ENCODE measurements at regions not wholly inside any gene's neighbourhood (a gene's known extent, or its start where the extent isn't known, plus 50 kb on each side); places are given as distances from the start of the nearest gene placed in this dataset.
"Not testable (repeated sequence)": the region's sequence is repeated elsewhere in the genome, so short reads cannot be mapped to it uniquely, and the experiment has no call there.

DNA sequence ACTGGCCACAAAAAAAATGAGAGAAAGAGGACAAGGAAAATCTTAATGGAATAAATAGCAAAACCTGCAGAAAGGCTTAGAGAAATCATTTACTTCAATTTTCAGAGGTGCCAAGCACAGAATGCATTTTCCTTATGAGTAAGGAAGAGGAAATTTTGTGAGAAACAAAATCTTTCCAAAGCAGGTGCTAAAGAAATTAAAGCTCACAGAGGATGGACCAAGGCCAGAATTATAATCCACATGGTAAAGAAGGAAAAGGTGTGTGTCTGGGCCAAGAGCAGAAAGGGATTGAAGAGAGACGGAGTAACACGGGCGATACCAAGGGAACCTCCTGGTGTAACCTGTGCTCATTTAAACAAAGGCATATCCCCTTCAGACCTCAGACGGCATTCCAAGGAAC lies 340.0 kb upstream of the NFIA start:
- DNase-seq (no peak), ATAC-seq (no peak)

DNA sequence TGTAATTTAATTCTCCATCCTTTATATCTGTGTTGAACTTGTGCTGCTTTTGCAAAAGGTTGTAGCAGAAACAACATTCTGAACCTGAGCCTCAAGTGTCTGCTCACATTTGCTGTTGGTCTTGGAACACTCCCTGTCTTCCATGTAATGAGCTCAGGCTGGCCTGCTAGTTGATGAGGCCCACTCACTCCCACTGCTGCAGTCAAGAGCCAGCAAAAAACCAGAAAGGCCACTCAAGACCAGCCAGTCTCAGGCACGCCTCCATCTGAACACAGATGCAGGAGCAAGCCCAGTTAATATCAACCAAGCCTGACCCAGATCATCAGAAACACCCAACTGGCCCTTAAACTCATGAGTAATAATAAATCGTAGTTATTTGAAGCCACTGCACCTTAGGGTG lies 342.2 kb upstream of the NFIA start:
- ATAC-seq, result peak in 1 of 2 donors; percentile 81

More for the DNA sequence above, 340.0 kb upstream of the NFIA start:
- intact Hi-C loops (cut with DNase I), result no loop called here

DNA sequence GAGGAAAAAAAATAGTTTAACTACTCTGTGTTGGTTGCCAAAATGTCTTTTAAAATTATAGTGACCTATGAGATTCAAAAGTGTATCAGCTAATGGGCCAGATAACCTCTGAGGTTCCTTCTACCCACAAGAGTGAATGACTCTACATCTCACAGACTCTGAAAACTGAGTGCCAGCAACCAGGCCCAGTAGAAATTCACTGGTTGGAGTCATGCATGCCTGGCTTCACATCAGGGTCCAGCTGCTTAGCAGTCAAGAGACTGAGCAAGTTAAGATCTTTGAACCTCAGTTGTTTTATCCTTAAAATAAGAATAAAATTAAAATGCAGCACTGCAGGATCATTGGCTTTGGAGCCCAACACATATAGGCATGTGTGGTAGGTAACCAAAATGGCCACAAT lies 342.6 kb upstream of the NFIA start:
- DNase-seq (no peak), ATAC-seq (peak in 1 of 2 donors; percentile 76)
- intact Hi-C loops (cut with DNase I), result no loop called here

More for the DNA sequence above, 342.2 kb upstream of the NFIA start:
- intact Hi-C loops (cut with DNase I), result no loop called here
- DNase-seq, result no peak

DNA sequence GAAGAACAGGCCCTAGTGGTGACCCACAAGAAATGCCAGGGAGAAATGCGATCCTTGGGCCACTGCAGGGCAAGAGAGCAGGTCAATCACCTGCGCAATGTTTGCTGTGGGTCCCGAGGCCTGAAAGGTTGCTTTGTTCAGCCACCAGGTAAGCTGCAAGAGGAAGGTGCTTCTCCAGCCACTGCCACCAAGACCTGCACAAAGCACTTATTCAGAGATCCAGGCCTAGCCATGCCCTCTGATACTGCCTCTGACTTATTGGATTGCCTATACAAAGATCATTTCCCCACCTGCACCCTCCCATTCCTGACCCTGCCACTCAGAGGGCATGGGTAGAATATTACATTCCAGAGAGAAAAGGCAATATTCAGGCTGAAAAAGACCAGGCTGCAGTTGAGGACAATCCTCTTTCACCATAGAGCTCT lies 349.4 kb upstream of the NFIA start:
- DNase-seq (no peak), ATAC-seq (no peak)
- intact Hi-C loops (cut with DNase I), result no loop called here

DNA sequence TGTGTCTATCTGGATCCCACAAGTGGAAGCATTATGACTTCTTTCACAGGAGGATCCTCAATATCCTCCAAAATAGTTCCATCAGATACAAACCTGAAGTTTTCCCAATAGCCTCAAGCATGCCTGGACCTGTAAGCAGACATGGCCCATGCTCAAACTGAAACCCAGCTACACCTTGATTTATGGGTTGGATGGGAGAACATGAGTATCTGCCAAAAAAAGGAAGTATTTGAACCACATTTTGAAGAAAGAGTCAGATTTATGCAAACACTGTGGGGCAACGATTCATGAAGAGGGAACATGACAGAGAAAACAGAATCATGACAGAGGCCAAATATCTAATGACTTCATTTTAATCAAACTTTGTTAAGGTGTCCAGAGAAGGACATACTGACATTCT lies 351.0 kb upstream of the NFIA start:
- intact Hi-C loops (cut with DNase I), result no loop called here

DNA sequence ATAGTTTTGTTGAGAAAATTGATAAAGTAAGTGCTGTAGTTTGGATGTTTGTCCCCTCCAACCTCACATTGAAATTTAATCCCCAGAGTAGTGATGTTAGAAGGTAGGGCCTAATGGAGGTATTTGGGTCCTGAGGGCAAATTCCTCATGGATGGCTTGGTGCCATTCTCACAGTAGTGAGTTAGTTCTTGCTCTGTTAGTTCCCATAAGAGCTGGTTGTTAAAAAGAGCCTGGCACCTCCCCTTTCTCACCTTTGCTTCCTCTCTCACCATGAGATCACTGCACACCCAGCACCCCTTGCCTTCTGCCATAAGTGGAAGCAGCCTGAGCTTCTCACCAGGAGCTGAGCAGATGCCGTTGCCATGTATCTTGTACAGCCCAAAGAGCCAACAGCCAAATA lies 354.8 kb upstream of the NFIA start:
- ATAC-seq (no peak), DNase-seq (no peak)
- intact Hi-C loops (cut with DNase I), result no loop called here

More for the DNA sequence above, 351.0 kb upstream of the NFIA start:
- DNase-seq (no peak), ATAC-seq (no peak)

DNA sequence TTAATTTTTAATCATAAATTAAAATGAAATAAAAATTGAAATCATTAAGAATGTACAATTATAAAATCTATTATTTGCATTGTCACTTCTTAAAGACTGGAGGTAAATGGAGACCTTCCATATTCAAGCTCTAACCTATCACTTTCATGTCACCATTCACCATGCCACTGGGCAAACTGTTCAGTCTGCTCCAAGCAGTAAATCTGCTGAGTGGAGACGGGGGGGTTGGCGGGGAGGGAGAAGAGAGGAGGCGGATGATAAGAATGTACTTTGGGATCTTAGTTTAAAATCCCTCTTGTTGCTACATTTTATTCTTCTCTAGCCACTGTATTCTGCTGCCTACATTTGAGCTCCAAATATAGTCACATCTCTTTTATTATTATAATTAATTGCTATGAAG lies 365.9 kb upstream of the NFIA start:
- intact Hi-C loops (cut with DNase I), result no loop called here
- ATAC-seq (peak in 1 of 2 donors; percentile 61), DNase-seq (no peak)

DNA sequence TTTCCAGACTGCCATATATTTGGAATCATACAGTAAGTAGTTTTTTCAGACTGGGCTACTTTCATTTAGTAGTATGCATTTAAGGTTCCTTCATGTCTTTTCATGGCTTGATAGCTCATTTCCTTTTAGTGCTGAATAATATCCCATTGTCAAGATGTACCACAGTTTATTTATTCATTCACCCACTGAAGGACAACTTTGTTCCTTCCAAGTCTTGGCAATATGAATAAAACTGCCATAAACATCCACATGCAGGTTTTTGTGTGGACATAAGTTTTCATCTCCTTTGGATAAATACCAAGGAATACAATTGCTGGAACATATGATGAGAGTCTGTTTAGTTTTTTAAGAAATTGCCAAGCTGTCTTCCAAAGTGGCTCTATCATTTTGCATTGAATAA lies 366.4 kb upstream of the NFIA start:
- DNase-seq, result no peak
- intact Hi-C loops (cut with DNase I), result no loop called here
- ATAC-seq, result no peak

DNA sequence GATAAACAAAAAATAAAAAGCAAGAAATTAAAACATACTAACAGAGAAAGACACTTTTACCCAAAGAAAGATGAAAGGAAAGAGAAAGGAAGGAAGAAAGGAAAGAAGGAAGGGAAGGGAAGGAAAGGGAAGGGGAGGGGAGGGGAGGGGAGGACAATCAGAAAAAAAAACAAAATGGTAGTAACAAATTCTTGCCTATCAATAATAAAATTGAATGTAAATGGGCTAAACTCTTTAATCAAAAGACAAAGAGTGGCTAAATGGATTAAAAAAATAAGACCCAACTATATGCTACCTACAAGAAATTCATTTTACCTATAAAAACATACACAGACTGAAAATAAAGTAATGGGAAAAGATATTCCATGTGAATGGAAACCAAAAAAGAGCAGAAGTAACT lies 372.9 kb upstream of the NFIA start:
- intact Hi-C loops (cut with DNase I), result no loop called here
- ATAC-seq, result no peak
- no peak for DNase-seq

DNA sequence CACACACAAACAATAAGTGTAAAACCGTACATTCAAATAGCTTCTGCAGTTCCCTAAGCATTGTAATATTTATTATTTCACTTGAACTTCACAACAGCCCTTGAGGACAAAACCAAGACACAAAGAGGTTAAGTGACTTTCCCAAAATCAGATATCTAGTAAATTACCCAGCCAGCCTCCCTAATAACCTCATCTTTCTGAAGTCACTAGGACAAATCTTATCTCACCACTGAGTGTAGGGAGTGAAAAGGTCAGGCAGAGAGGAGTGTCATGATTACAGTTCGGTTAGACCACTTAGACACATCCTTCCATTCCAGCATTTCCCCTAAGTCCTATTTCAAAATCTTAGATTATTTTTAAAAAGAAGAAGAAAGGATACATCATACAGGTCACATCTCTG lies 377.3 kb upstream of the NFIA start:
- ATAC-seq (no peak), DNase-seq (no peak)
- intact Hi-C loops (cut with DNase I), result no loop called here

DNA sequence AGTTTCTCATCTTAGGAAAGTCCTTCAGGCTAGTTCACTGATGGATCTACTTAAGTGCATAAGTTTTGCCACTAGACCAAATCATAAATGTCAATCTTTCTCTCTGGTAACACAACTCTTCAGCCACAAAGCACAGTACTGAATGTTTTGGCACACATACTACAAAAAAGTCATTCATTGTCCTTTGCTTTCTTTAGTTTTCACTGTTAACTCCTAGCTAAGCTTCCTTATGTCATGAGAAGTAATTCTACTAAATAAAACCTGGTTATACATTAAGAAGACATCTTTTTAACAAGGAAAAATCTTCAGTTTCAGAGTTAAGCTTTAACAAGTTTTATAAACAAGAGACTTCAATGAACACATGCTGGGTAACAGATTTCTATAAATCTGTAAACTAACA lies 379.2 kb upstream of the NFIA start:
- DNase-seq (no peak), ATAC-seq (no peak)
- intact Hi-C loops (cut with DNase I), result no loop called here

DNA sequence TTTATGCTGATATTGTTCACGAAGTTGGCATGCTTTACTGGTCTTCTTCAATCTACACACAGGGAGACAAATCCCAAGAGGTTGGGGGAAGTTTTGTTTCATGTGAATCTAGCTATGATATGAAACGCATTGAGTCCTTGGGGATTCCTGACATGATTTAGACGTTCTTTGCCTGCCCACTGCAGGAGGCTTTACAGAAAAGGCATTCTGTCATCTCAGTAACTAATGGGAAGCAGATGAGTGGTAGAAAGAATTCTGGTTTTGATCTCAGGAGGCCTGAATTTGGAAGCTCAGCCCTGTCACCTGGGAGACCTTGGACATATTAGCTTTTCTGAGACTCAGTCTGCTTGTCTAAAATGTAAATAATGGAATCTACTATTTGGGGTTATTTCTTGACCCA lies 383.0 kb upstream of the NFIA start:
- no peak for ATAC-seq
- no peak for DNase-seq
- intact Hi-C loops (cut with DNase I), result loop anchor here in 1 of 2 donors (10.0 kb wide), 2 partner anchors 195 to 415 kb away; no protein-coding TSS in a partner anchor

DNA sequence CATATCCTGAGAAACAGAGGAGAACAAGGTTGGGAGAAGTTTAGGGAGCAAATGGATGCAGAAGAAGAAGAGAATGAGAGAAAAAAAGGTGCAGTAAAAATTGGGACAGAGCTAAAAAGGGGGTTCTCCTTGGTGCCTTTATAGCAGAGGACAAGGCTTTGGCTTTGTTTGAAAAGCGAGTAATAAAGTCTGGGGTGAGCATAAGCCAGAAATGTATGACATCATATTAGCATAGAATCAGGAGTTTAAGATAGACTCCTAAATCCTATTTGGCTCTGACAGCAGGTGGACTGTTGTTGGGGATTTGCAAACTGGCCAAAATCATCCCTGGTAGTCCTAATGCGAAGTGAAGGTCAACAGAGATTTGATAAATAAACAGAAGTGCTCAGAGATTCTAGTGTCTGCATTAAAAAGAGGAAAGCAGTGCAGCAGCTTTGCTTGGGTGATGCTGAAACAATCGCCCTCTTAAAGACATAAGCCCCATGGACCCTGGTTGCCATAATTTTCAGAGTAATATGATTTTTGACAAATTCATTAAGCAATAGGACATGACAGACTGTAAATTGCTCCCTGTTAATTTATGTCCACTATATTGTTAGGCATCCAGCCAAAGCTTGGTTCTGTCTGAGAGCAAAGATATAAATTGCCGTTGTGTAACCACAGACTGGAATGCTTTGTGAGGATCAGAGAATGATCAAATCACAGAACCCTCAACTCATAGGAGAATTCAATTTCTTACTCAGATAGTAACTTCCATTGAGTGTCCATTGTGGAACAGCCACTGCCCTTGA lies 385.0 kb upstream of the NFIA start:
- no peak for ATAC-seq
- intact Hi-C loops (cut with DNase I), result loop anchor here in 1 of 2 donors (10.0 kb wide), 2 partner anchors 197 to 413 kb away; no protein-coding TSS in a partner anchor
- DNase-seq, result no peak

DNA sequence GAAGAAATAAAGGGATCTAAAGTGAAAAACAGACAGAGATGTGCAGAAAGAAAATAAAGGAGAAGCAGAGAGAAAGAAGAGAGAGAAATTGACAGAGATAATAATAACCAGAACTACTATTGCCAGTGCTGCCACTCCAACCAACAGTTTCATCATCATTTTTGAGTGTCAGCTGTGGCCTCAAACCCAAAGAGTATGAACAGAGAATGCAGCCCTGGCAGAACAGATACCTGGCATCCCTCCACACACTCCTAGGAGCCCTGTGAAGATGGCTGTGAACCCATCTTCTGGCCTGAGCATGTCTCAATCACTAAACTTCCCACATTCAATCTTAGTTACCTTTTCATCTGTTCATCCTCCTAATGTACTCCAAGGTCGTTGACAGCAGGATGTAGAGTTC lies 385.8 kb upstream of the NFIA start:
- intact Hi-C loops (cut with DNase I), result loop anchor here in 1 of 2 donors (10.0 kb wide), 2 partner anchors 198 to 412 kb away; no protein-coding TSS in a partner anchor
- peak in 1 of 2 donors; percentile 33 for ATAC-seq
- no peak for DNase-seq

DNA sequence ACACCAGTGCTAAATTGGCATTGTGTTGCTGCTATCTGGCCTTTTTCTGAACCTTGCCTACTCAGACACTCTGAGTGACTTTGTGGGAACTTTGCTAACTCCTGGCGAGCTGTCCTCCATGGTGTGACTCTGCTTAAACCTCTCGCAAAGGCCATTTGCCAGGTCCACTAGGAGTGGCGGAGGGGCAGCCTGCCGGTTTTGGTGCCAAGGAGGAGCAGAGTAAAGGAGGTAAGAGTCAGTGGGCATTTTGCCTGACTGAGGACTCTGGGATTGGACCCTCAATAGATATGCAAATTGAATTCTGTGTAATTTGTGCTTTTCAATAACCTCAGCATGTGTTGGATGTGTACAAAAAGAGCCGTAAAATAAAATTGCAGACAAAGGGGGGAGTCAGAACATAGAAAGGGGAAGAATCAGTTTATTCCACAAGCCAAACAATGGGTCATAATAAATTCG lies 386.6 kb upstream of the NFIA start:
- DNase-seq (peak; percentile 72), ATAC-seq (peak; percentile 97)
- intact Hi-C loops (cut with DNase I), result loop anchor here in 1 of 2 donors (10.0 kb wide), 2 partner anchors 199 to 411 kb away; no protein-coding TSS in a partner anchor

DNA sequence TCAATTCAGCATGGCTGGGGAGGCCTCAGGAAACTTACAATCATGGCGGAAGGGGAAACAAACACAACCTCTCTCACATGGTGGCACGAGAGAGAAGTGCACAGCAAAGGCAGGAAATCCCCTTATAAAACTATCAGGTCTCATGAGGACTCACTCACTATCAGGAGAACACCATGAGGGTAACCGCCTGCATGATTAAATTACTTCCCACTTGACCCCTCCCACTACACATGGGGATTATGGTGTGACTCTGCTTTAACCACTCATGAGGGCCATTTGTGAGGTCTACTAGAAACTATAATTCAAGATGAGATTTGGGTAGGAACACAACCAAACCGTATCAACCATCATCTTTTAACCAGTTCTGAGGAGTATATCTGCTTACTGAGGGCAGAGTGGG lies 387.4 kb upstream of the NFIA start:
- ATAC-seq (peak; percentile 62 to 76), DNase-seq (no peak)
- intact Hi-C loops (cut with DNase I), result loop anchor here in 1 of 2 donors (10.0 kb wide), 2 partner anchors 200 to 410 kb away; no protein-coding TSS in a partner anchor

DNA sequence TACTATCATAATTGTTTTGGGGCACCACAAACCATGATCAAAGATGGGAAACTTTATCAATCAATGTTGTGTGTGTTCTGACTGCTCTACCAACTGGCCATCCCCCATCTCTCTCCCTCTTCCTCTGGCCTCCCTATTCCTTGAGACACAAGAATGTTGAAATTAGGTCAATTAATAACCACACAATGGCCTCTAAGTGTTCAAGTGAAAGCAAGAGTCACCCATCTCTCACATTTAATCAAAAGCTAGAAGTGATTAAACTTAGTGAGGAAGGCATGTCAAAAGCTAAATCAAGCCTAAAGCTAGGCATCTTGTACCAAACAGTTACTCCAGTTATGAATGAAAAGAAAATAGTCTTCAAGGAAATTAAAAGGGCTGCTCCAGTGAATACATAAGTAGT lies 390.3 kb upstream of the NFIA start:
- no peak for ATAC-seq
- intact Hi-C loops (cut with DNase I), result loop anchor here in 1 of 2 donors (10.0 kb wide), 2 partner anchors 203 to 407 kb away; no protein-coding TSS in a partner anchor
- no peak for DNase-seq

DNA sequence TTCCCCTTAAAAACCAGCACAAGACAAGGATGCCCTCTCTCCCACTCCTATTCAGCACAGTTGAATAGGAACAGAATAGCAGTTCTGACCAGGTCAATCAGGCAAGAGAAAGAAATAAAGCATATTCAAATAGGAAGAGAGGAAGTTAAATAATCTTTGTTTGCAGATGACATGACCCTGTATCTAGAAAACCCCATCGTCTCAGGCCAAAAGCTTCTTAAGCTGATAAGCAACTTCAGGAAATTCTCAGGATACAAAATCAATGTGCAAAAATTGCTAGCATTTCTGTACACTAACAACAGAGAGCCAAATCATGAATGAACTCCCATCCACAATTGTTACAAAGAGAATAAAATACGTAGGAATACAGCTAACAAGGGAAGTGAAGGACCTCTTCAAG lies 394.1 kb upstream of the NFIA start:
- ATAC-seq, result not testable (repeated sequence)

DNA sequence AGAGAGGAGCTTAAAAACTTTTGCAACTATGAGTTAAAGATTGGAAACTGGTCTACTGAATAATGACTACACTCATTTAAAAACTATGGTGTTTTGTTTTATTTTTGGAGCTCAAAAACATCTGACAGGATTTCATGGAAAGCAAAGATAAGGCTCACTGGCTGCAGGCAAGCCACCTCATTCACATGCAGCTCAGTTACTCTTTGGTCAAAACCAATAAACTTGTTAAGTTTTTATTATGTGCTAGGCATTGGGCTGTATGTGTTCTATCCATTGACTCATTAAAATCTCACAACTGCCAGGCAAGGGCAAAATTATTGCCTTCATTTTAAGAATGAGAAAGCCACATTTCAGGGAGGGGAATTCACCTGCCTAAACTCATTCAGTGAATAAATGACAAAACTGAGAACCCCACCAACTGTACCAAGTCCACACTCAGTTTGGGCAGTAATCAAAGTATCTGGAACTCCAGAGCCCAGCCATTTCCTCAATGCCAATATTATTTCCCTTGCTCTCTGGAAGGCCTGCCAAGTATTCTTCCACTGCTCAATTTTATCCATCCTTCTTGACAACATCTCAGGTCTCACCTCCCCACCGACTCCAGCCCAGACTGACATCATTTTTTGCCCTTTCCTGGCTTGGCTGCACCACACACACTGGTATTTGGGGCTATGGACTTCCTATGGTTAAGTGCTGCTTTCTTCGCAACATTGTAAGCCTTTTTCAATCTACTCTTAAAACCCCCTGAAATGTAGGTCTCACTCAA lies 401.1 kb upstream of the NFIA start:
- DNase-seq (no peak), ATAC-seq (peak in 1 of 2 donors; percentile 62)
- intact Hi-C loops (cut with DNase I), result no loop called here

More for the DNA sequence above, 394.1 kb upstream of the NFIA start:
- intact Hi-C loops (cut with DNase I); DNase-seq: not testable (repeated sequence)
